ENCODE measurements at regions not wholly inside any gene's neighbourhood (a gene's known extent, or its start where the extent isn't known, plus 50 kb on each side); places are given as distances from the start of the nearest gene placed in this dataset.

- H3K4me3 ChIP-seq, result no peak overlapping the region
- 39 to 56% (median 52%) methylated on average over 3 of the region's 3 CpGs for WGBS, 3 donors
- no peaks in the 10 kb centered on the region for H3K4me1 ChIP-seq
- ATAC-seq (no peak), DNase-seq (no peak)
- intact Hi-C loops (cut with DNase I), result no loop called here
- H3K9me3 ChIP-seq, result no peaks in the 10 kb centered on the region
- H3K27ac ChIP-seq, result no peak overlapping the region
- no peak for TF ChIP-seq CTCF (IDR thresholded peaks at IDR 0.05)
- H3K27me3 ChIP-seq (ENCODE audit: insufficient read depth in 3 of 3, low read length in 2 of 3), result no peaks in the 10 kb centered on the region
- H3K36me3 ChIP-seq (ENCODE audit: insufficient read depth in 1 of 2, low read depth in 1 of 2), result no peaks in the 10 kb centered on the region
Observed at GRCh38 chr5:2948875-2949274, 197.4 kb upstream of the IRX2 start.

GRCh38 chr5:2946315-2946714, 194.8 kb upstream of the IRX2 start:
- intact Hi-C loops (cut with DNase I), result no loop called here

GRCh38 chr5:2936413-2936812, 184.9 kb upstream of the IRX2 start:
- ATAC-seq, result no peak
- TF ChIP-seq CTCF (IDR thresholded peaks at IDR 0.05), result no peak
- H3K27ac ChIP-seq, result no peak overlapping the region
- 90 to 93% (median 92%) methylated on average over 4 of the region's 4 CpGs for WGBS, 3 donors
- no peak overlapping the region for H3K4me3 ChIP-seq
- peaks cover 15% of the 10 kb centered on the region for H3K9me3 ChIP-seq
- DNase-seq, result no peak
- intact Hi-C loops (cut with DNase I), result no loop called here
- H3K4me1 ChIP-seq, result no peaks in the 10 kb centered on the region
- no peaks in the 10 kb centered on the region for H3K36me3 ChIP-seq (ENCODE audit: insufficient read depth in 1 of 2, low read depth in 1 of 2)
- no peaks in the 10 kb centered on the region for H3K27me3 ChIP-seq (ENCODE audit: insufficient read depth in 3 of 3, low read length in 2 of 3)

More at GRCh38 chr5:2946315-2946714, 194.8 kb upstream of the IRX2 start:
- ATAC-seq (no peak), DNase-seq (no peak)
- TF ChIP-seq CTCF (IDR thresholded peaks at IDR 0.05), result no peak
- no peaks in the 10 kb centered on the region for H3K36me3 ChIP-seq (ENCODE audit: insufficient read depth in 1 of 2, low read depth in 1 of 2)
- H3K27ac ChIP-seq, result no peak overlapping the region
- peaks cover 5% of the 10 kb centered on the region for H3K9me3 ChIP-seq
- no peak overlapping the region for H3K4me3 ChIP-seq
- no peaks in the 10 kb centered on the region for H3K27me3 ChIP-seq (ENCODE audit: insufficient read depth in 3 of 3, low read length in 2 of 3)
- 74 to 89% (median 75%) methylated on average over 6 of the region's 6 CpGs for WGBS, 3 donors
- H3K4me1 ChIP-seq, result no peaks in the 10 kb centered on the region

GRCh38 chr5:2929779-2930178, 178.3 kb upstream of the IRX2 start:
- intact Hi-C loops (cut with DNase I), result no loop called here
- WGBS, 3 donors, result 85 to 91% (median 86%) methylated on average over 10 of the region's 10 CpGs
- no peak overlapping the region for H3K27ac ChIP-seq
- H3K9me3 ChIP-seq, result no peaks in the 10 kb centered on the region
- no peak for TF ChIP-seq CTCF (IDR thresholded peaks at IDR 0.05)
- no peak for DNase-seq
- H3K27me3 ChIP-seq (ENCODE audit: insufficient read depth in 3 of 3, low read length in 2 of 3), result no peaks in the 10 kb centered on the region
- ATAC-seq, result no peak
- H3K36me3 ChIP-seq (ENCODE audit: insufficient read depth in 1 of 2, low read depth in 1 of 2), result no peaks in the 10 kb centered on the region
- H3K4me1 ChIP-seq, result no peaks in the 10 kb centered on the region
- H3K4me3 ChIP-seq, result no peak overlapping the region

GRCh38 chr5:2921651-2922050, 170.2 kb upstream of the IRX2 start:
- Histone ChIP-seq H3K27ac (no peak overlapping the region), H3K9me3 (no peaks in the 10 kb centered on the region), H3K36me3 (ENCODE audit: insufficient read depth in 1 of 2, low read depth in 1 of 2) (no peaks in the 10 kb centered on the region), H3K27me3 (ENCODE audit: insufficient read depth in 3 of 3, low read length in 2 of 3) (no peaks in the 10 kb centered on the region), H3K4me3 (no peak overlapping the region), H3K4me1 (no peaks in the 10 kb centered on the region)
- intact Hi-C loops (cut with DNase I), result no loop called here
- ATAC-seq (no peak), DNase-seq (no peak)
- WGBS, 3 donors, result 93 to 94% (median 93%) methylated on average over 9 of the region's 9 CpGs
- no peak for TF ChIP-seq CTCF (IDR thresholded peaks at IDR 0.05)

Data from psoas muscle (tissue), 7 donors.